Stimulated activated CD4-positive, alpha-beta T cell treated with anti-CD3 and anti-CD28 coated beads, Interleukin-12 subunit alpha, Interleukin-12 subunit beta, amount 100 ng/mL, for 48 hours (primary cell): ENCODE measurements at regions not wholly inside any gene's neighbourhood (a gene's known extent, or its start where the extent isn't known, plus 50 kb on each side); places are given as distances from the start of the nearest gene placed in this dataset.
"Not testable (repeated sequence)": the region's sequence is repeated elsewhere in the genome, so short reads cannot be mapped to it uniquely, and the experiment has no call there.

ENCODE experiments used
- DNase-seq, 3 donors: peaks; one replicate each; pipeline ENCODE4 v3.0.0-alpha.2; 2020; ENCODE audit warnings: low read depth in 2 of 3, low spot score in 1 of 3

DNA sequence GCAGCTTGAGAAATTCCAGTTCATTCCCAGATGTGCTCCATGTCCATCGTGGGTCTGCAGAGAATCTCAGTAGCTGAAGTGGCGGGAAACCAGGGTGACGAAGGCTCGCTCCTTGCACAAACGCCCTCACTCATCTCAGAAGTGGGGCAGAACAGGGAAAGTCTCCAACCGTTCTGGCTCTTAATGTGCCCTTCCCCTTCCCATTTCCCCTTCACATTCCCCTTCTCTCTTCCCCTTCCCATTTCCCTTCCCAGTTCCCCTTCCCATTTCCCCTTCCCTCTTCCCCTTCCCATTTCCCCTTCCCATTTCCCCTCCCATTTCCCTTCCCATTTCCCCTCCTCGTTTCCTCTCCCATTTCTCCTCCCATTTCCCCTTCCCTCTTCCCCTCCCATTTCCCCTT is 108.5 kb downstream of the OLFM1 start:
- not testable (repeated sequence) for DNase-seq

DNA sequence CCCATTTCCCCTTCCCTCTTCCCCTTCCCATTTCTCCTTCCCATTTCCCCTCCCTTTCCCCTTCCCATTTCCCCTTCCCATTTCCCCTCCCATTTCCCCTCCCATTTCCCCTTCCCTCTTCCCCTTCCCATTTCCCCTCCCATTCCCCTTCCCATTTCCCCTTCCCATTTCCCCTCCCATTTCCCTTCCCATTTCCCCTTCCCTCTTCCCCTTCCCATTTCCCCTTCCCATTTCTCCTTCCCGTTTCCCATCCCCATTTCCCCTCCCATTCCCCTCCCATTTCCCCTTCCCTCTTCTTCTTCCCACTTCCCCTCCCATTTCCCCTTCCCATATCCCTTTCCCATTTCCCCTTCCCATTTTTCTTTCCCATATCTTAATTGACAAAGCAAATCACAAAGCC is 109.0 kb downstream of the OLFM1 start:
- no peak for DNase-seq

DNA sequence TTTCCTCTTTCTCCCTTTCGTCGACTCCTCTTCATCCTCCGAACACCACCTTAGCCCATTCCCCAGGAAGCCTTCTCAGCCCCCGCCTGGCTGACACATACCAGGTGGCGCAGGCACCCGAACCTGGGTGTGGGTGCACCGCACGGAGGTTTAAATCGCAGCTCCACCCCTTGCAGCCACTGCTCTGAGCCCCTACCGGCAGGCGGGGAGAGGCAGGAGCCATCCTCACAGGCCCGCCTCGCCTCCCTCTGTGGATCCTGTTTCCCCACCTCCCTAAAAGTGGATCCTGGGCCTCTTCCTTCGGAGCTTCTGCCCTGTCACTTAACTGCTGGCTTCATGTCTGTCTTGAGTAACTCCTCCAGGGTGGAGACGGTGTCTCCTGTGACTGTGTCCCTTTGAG is 110.7 kb downstream of the OLFM1 start:
- no peak for DNase-seq

DNA sequence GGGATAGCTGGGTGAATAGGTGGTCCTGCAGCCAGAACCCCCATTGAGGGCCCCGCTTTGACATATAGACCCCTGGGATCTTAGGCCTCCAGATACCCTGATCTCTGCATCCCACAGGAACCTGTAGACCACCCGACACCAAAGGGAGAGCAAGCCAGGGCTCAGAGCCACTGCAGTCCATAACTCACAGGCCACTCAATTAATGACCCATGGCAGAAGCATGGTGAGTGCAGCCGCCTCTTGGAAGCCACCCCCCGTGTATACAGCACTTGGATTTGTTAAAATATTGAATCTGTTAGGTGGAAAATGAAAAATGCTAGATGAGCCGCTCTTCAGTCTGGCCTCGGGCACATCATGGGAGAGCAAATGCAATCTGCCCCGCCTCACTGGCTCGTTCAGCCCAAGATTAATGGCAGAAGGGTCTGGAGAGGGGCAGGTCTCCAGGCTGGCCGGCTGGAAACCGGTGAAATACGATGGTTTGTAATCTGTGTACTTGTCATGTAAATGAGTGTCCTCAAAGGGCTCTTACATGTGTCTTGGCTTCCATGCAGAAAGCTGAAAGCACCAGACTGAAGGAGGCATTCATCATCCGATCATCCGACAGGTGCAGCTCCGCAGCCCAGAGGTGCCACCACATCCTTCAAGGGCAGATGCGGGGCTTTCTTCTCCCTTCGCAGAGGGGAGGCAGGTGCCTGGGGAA is 111.3 kb downstream of the OLFM1 start:
- no peak for DNase-seq

DNA sequence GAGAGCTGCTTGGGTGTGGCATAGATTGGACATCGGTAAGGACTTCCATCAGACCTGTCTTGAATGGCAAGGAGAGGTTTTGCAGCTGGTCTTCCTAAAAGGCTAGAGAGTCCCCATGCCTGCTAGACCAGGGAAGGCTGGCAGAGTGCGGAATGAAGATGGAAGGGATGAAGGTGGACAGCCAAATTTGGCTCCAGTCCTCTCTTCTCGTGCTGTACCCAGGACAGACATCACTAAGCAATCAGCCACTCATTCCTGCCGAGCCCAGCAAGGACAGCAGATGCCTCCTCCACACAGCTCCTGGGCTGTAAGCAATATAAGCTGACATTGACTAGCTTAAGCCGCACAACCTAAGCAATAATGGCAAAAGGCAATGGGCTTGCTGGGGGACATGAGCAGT is 112.0 kb downstream of the OLFM1 start:
- no peak for DNase-seq

DNA sequence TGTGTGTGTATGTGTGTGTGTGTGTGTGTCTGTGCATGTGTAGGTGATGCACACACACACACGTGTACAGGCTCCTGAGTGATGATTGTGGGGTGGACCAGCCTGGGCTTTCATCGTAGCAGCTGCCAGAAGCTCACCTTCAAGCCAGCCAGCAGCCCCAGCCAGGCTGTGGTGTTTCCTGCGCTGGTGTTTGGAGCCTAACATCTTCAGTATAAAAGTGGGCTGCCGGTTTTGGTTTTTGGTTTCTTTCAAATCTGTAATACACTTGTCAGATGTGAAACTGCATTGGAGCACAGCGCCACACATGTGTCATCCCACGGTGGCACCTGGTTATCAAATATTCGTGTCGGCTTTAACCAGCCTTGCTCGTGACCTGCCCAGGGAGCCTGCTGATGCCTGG is 114.2 kb downstream of the OLFM1 start:
- DNase-seq = no peak

DNA sequence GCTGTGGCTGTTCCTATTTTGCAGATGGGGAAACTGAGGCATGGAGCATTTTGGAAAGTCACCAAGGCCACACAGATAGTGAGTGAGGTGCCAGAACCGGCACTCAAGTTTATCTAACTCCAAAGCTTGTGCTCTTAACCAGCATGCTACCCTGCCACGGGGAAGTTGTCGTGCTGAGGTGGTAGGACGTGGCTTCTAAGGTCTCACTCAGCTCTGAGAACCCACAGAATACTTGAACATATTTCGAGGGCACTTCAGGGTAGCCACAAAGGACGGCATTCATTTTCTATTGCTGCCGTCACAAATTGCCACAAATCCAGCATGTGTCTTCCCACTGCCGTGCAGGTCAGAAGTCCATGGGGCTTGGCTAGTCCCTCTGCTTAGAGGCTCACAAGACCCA is 116.7 kb downstream of the OLFM1 start:
- DNase-seq = no peak

DNA sequence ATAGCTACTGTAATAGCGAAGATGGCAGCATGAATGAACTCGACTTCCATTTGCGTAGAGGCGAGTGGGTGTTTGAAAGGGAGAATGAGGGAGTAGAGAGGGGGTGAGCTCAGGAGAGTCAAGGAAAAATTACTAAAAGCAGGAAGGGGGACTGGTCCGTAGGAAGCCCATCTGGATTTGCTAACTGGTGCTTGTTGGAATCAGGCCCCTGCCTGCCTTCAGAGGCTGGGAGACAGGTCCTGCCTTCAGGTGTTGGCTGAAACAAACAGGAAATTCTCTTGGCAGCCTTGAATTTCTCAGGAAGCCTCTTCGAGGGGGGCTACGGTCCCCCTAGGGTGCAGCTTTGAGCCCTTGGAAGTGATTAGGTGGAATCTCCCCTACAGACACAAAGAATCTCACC is 121.7 kb downstream of the OLFM1 start:
- DNase-seq = no peak

DNA sequence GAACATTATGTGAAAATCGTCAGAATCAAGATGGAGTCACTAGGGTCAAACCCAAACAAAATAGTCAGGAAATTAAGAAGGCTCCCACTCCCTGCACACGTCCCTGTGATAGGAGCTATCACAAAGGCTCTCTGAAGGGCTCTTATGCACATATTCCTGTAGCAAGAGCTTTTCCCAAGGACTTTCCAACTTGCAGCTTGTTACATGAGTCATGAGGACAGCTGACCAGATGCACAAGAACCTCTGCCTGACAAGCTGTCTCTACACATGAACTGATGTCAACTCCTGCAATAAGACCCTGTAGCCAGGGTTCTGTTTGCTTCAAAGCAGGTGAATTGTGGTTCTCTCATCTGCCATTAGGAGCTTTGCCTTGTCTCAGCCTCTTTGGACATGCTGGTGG is 122.4 kb downstream of the OLFM1 start:
- DNase-seq = no peak

DNA sequence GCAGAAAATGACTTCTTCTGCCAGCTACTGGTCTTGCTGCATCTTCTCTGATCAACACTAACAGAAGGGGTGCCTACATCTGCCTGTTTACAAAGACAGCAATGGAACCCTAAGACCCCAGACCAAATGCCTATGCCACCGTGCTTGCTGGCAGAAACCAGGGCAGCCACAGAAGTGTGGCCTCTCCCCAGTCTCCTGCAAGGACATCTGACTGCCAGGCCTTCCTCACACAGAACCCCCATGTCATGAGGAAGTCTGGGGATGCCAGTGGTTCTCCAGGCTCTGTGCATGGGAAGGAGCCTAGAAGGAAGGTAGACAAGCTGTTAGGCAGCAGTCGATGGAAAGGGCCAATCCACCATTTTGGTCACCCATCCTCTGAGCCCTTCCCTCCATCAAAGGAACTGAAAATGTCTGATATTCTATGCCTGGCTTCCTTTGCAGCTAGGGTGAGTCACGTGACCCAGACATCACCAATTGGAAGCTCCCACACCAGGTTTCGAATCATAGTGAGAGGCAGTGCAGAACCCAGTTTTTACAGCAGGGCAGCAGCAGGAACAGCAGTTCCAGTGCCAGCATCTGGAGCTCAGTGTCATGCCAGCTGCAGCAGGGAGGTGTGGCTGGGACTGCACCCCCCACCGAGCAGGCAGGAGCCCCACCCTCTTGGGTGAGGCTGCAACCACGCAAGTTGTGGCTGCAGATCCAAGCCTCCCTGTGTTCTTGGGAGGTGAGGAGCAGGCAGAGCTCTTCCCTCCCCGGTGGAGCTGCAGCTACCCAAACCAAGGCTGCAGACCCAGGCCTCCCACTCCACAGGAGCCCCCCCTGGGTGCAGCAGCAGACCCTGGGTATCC is 123.4 kb downstream of the OLFM1 start:
- DNase-seq = no peak

DNA sequence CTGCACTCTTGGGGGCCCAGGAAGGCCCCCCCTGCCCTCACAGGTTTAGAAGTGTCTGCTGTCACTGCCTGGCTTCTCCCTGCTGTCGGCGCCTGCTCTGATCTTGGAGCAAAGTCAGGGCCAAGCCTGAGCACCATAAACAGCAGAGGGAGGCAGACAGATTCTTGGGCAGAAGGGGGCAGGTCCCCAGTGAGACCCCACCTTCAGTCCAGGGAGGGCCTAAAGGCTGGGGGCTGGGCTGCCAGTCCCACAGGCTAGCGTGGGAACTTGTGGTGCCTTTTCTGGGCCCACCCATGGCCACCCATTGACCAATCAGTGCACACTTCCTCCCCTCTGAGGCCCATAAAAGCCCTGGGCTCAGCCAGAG is 124.0 kb downstream of the OLFM1 start:
- no peak for DNase-seq

DNA sequence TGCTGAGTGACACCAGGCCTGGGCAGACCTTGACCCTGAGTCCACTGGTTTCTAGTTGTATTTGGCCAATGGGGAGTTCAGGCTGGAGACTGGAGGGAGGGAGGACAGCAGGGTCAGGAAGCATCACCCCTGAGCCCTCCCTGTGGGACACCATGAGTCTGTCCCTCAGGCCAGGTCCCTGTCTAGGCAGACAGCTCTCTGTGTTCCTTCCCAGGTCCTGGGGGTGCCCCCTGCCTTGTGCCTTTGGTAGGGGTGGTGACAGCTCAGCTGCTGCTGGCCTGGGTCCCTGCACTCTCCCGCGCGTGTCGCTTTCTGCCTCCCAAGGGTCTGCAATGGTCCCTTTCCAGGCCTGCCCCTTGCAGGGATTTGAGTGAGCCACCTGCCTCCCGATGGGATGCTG is 125.5 kb downstream of the OLFM1 start:
- DNase-seq = no peak

DNA sequence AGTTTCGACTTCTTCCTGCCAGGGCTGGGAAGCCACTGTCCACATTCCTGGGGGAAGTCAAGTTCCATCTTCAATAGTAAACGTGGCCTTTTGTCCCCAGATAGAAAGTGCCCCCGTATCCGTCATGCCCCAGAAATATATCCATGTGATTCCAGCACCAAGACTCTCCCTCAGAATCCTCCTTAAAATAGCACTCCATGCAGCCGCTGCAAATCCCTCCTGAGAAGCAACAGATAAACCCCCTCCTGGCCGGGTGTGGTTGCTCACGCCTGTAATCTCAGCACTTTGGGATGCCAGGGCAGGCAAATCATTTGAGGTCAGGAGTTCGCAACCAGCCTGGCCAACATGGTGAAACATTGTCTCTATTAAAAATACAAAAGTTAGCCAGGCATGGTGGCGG is 126.1 kb downstream of the OLFM1 start:
- no peak for DNase-seq

DNA sequence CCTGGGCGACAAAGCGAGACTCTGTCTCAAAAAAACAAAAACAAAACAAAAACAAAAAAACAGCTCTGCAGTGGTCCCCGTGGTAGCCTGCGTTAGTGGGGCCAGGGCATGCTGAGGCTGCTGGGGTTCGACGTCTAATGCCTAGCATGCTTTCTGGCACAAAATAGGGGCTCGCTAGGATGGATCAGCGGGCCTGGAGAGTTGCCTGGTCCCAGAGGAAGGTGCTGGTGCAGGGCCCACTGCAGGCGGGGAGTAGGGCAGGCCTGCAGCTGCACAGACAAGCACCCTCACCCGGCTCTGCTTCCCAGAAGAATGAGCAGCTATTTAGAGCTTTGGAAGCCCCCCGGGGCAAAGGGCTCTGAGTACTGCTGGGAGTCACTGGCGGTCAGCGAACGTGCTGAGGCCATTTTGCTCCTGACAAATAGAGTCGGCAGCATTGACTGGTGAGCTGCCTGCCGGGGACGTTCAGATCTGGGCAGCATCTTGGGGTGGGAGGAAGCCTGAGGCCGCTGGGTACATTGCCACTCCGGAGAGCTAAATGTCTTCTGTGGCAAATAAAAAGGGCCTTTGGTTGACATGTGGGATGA is 126.7 kb downstream of the OLFM1 start:
- no peak for DNase-seq

DNA sequence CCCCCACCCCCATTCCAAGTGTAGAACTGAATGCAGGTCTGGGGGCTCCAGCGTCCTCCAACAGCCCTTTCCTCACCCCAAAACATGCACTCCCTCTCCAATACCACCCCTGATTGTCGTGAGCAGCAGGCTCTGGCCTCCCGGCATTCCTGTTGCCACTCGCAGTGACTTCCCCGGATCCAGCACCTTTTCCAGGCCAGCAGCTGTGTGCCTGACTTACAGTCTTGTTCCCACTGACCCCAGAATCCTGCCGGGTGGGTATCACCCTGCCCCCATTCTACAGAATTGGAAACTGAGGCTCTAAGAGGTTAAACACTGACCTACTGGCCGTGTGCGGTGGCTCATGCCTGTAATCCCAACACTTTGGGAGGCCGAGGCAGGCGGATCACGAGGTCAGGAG is 127.2 kb downstream of the OLFM1 start:
- DNase-seq = no peak

DNA sequence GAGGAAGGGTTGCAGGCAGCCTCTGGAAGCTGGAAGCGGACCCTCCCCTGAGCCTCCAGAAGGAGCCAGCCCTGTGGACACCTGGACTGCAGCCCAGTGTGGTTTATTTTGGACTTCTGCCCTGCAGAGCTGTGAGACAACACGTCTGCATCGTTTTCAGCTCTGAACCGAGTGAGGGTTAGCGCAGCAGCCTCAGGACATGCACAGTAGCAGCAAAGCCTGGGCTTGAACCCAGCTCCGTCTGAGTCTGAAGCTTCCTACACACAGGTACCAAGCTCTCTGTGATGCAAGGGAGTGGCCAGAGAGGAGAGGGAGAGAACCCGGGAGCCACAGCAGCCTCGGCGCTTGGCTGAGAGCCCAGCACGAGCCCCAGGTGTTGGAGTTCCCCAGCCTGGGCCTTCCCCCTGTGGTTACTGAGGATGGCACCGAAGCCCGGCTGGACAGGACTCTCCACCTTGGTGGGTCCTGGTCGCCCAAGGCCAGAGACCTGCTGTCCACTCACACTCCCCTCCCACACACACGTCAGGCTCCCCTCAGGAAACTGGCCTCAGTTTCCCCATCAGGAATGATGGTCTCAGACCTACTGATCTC is 128.2 kb downstream of the OLFM1 start:
- DNase-seq = no peak

DNA sequence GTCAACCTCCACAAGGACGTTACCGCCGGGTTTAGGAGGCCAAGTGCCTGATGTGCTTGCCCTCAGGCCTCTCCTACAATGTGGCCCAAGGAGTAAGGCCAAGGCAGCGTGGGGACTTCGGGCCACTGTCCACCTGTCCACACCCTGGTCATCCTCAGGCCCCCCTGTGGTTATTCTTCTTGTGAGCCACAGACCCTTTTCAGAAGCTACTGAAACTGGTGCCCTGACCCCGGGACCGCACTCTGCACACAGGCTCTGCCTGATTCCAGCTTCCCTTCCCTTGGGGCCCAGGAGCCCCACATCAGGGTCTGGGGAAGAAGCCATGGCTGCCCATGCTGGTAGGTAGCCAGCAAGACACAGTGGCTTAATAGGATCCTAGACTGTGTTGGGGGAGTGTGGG is 128.8 kb downstream of the OLFM1 start:
- DNase-seq = no peak

DNA sequence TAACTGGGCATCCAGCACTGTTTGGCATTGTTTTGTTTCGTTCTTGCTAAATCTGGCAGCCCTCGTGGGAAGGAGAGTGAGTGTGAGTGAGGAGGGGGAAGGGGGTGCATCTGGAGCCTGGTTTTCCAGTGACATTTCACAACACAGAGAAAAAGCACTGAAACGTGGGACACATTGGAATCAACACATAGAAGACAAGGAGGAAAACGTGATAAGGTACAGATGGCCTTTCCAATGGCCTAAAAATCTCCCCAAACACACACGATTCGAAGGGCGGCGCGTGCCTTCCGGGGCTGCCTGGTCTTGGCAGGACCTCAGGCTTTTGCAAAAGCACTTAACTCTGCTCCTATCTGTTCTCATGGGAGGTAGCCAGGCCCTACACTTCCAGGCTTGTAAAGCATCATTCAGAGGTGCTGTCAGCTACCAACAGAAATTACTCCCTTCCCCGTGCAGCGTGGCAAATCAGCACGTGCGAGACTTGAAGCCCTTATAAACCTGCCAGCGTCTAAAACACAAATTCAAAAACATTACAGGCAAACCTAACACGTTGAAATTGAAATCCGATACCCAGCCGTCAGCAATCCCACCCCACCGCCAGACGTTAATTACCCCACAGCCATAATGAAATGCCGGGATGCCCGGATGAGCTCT is 129.4 kb downstream of the OLFM1 start:
- no peak for DNase-seq

DNA sequence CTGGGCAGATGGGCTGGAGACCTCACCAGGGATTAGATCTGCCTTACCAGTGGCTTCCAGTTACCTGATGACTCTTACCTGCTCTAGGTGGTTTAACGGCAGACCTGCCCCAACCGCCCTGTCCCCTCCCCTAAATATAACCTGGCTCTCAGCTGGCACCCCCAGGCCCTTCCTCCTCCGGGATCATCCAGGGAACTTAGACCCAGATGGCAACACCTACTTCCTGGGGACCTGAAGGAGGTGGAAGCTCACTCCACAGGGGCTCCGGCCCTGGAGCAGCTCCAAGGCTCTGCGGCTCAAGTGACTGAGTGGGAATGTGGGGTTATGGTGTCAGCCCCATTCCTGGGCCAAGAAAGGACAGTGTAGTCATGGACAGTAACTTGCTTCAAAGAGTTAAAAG is 130.4 kb downstream of the OLFM1 start:
- no peak for DNase-seq

DNA sequence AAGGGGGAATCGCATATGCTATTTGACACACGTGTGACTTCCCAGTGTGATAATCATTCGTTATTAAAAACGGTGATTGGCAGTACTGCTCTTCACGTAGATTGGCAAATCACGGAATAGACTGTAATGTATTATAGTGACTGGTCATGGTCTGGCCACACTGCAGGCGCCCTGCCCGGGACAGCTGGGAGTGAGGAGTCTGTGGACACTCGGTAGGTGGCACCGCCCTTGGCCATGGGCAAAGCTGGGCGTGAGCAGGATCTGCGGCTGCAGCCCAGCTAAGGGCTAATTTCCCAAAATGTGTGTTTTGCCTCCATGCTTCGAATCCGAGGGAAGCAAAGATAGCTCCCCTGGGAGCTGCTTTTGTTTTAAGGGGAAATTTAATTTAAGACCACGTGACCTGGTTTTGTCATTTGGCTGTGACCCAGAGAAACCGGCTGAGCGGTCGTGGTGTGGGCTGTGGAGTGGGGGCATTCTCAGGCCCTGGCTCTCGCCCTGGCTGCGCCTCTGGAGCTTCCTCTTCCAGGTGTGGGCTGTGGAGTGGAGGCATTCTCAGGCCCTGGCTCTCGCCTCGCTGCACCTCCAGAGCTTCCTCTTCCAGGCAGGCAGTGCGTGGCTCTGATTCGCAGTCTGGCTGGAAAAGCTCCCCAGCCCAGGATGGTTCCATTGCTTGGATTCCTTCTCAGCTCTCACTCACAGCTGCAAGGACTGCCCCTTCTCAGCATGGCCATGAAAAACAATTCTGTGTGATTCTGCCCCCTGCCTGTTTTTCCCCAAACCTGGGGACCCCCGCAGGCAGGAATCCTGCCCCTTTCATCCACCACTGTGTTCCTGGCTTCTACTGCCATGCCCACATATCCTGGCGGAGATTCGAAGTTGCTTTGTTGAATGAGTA is 131.1 kb downstream of the OLFM1 start:
- DNase-seq = no peak
